Duodenal mucosa (tissue), 2 donors: ENCODE measurements at regions not wholly inside any gene's neighbourhood (a gene's known extent, or its start where the extent isn't known, plus 50 kb on each side); places are given as distances from the start of the nearest gene placed in this dataset.

Source experiments
- H3K27ac ChIP-seq: one replicate; pipeline ENCODE4 v1.7.0; 2013; ENCODE audit warnings: low read depth, low read length
- H3K27me3 ChIP-seq, 2 donors: one replicate each; pipeline ENCODE4 v1.7.0; 2013; ENCODE audit warnings: low read length in 2 of 2, control low read depth in 1 of 2; ENCODE audit not compliant: insufficient read depth in 2 of 2, control insufficient read depth in 1 of 2
- H3K36me3 ChIP-seq, 2 donors: one replicate each; pipeline ENCODE4 v1.7.0; 2013; ENCODE audit warnings: low read length in 2 of 2, control low read depth in 1 of 2; ENCODE audit not compliant: insufficient read depth in 2 of 2, control insufficient read depth in 1 of 2
- H3K4me1 ChIP-seq, 2 donors: one replicate each; pipeline ENCODE4 v1.7.0; 2013; ENCODE audit warnings: low read length in 2 of 2, control low read depth in 1 of 2; ENCODE audit not compliant: insufficient read depth in 2 of 2, control insufficient read depth in 1 of 2
- H3K4me3 ChIP-seq, 2 donors: one replicate each; pipeline ENCODE4 v1.7.0; 2013; ENCODE audit warnings: low read length in 2 of 2, low read depth in 1 of 2
- H3K9ac ChIP-seq, 2 donors: one replicate each; pipeline ENCODE4 v1.7.0; 2013; ENCODE audit warnings: low read length in 2 of 2, low read depth in 1 of 2
- H3K9me3 ChIP-seq, 2 donors: one replicate each; pipeline ENCODE4 v1.7.0; 2013; ENCODE audit warnings: low read length in 2 of 2, control low read depth in 1 of 2; ENCODE audit not compliant: control insufficient read depth in 1 of 2

GRCh38 chr2:240201866-240202265 lies 61.4 kb upstream of the OTOS start:
- H3K27ac ChIP-seq: no peak overlapping the region
- H3K4me3 ChIP-seq: no peak overlapping the region
- peaks cover 0 to 2% of the 10 kb centered on the region in 2 donors for H3K9me3 ChIP-seq
- H3K36me3 ChIP-seq: no peaks in the 10 kb centered on the region
- no peak overlapping the region for H3K9ac ChIP-seq
- no peaks in the 10 kb centered on the region for H3K4me1 ChIP-seq
- H3K27me3 ChIP-seq: peaks cover 0 to 4% of the 10 kb centered on the region in 2 donors

GRCh38 chr2:240202586-240202985 lies 62.1 kb upstream of the OTOS start:
- no peaks in the 10 kb centered on the region for H3K4me1 ChIP-seq
- no peak overlapping the region for H3K9ac ChIP-seq
- no peaks in the 10 kb centered on the region for H3K36me3 ChIP-seq
- H3K4me3 ChIP-seq: no peak overlapping the region
- H3K27me3 ChIP-seq: peaks cover 0 to 4% of the 10 kb centered on the region in 2 donors
- peaks cover 0 to 2% of the 10 kb centered on the region in 2 donors for H3K9me3 ChIP-seq
- H3K27ac ChIP-seq: no peak overlapping the region

GRCh38 chr2:240203031-240203787 lies 62.8 kb upstream of the OTOS start:
- no peak overlapping the region for H3K4me3 ChIP-seq
- H3K36me3 ChIP-seq: no peaks in the 10 kb centered on the region
- H3K9me3 ChIP-seq: peaks cover 0 to 2% of the 10 kb centered on the region in 2 donors
- peaks cover 0 to 4% of the 10 kb centered on the region in 2 donors for H3K27me3 ChIP-seq
- no peak overlapping the region for H3K27ac ChIP-seq
- H3K4me1 ChIP-seq: no peaks in the 10 kb centered on the region
- no peak overlapping the region for H3K9ac ChIP-seq

- no peak overlapping the region for H3K27ac ChIP-seq
- H3K9me3 ChIP-seq: peaks cover 0 to 2% of the 10 kb centered on the region in 2 donors
- H3K9ac ChIP-seq: no peak overlapping the region
- H3K36me3 ChIP-seq: no peaks in the 10 kb centered on the region
- H3K4me1 ChIP-seq: no peaks in the 10 kb centered on the region
- no peak overlapping the region for H3K4me3 ChIP-seq
- peaks cover 0 to 4% of the 10 kb centered on the region in 2 donors for H3K27me3 ChIP-seq
Measured at GRCh38 chr2:240203788-240204270, 63.4 kb upstream of the OTOS start.

- H3K27ac ChIP-seq: no peak overlapping the region
- peaks cover 0 to 4% of the 10 kb centered on the region in 2 donors for H3K27me3 ChIP-seq
- H3K4me3 ChIP-seq: no peak overlapping the region
- H3K36me3 ChIP-seq: no peaks in the 10 kb centered on the region
- H3K9me3 ChIP-seq: peaks cover 0 to 2% of the 10 kb centered on the region in 2 donors
- H3K9ac ChIP-seq: no peak overlapping the region
- no peaks in the 10 kb centered on the region for H3K4me1 ChIP-seq
Measured at GRCh38 chr2:240204431-240205276, 64.2 kb upstream of the OTOS start.

GRCh38 chr2:240205348-240205747 lies 64.9 kb upstream of the OTOS start:
- Histone ChIP-seq H3K36me3 (no peaks in the 10 kb centered on the region), H3K4me3 (no peak overlapping the region), H3K27me3 (peaks cover 0 to 4% of the 10 kb centered on the region in 2 donors), H3K9me3 (peaks cover 0 to 2% of the 10 kb centered on the region in 2 donors), H3K4me1 (no peaks in the 10 kb centered on the region), H3K27ac (no peak overlapping the region), H3K9ac (no peak overlapping the region)

- H3K9ac ChIP-seq: no peak overlapping the region
- H3K27ac ChIP-seq: no peak overlapping the region
- no peaks in the 10 kb centered on the region for H3K36me3 ChIP-seq
- no peak overlapping the region for H3K4me3 ChIP-seq
- peaks cover 0 to 4% of the 10 kb centered on the region in 2 donors for H3K27me3 ChIP-seq
- peaks cover 0 to 2% of the 10 kb centered on the region in 2 donors for H3K9me3 ChIP-seq
- H3K4me1 ChIP-seq: no peaks in the 10 kb centered on the region
Measured at GRCh38 chr2:240205772-240206171, 65.3 kb upstream of the OTOS start.

GRCh38 chr2:240206630-240207029 lies 66.2 kb upstream of the OTOS start:
- no peak overlapping the region for H3K4me3 ChIP-seq
- H3K9me3 ChIP-seq: peaks cover 0 to 2% of the 10 kb centered on the region in 2 donors
- no peaks in the 10 kb centered on the region for H3K4me1 ChIP-seq
- no peak overlapping the region for H3K9ac ChIP-seq
- no peak overlapping the region for H3K27ac ChIP-seq
- no peaks in the 10 kb centered on the region for H3K36me3 ChIP-seq
- H3K27me3 ChIP-seq: peaks cover 0 to 4% of the 10 kb centered on the region in 2 donors

GRCh38 chr2:240207661-240208060 lies 67.2 kb upstream of the OTOS start:
- Histone ChIP-seq H3K4me1 (no peaks in the 10 kb centered on the region), H3K9ac (no peak overlapping the region), H3K27ac (no peak overlapping the region), H3K27me3 (peaks cover 0 to 4% of the 10 kb centered on the region in 2 donors), H3K36me3 (no peaks in the 10 kb centered on the region), H3K4me3 (no peak overlapping the region), H3K9me3 (peaks cover 0 to 2% of the 10 kb centered on the region in 2 donors)

GRCh38 chr2:240208096-240208495 lies 67.6 kb upstream of the OTOS start:
- peaks cover 0 to 2% of the 10 kb centered on the region in 2 donors for H3K9me3 ChIP-seq
- peaks cover 0 to 2% of the 10 kb centered on the region in 2 donors for H3K27me3 ChIP-seq

More at GRCh38 chr2:240208096-240208495, 67.6 kb upstream of the OTOS start:
- H3K27ac ChIP-seq: no peak overlapping the region
- no peak overlapping the region for H3K9ac ChIP-seq
- H3K36me3 ChIP-seq: no peaks in the 10 kb centered on the region
- H3K4me1 ChIP-seq: no peaks in the 10 kb centered on the region
- H3K4me3 ChIP-seq: no peak overlapping the region
